ENCODE measurements at regions not wholly inside any gene's neighbourhood (a gene's known extent, or its start where the extent isn't known, plus 50 kb on each side); places are given as distances from the start of the nearest gene placed in this dataset.

- TF ChIP-seq ZNF488 (tag by site-specific recombination; IDR thresholded peaks at IDR 0.05) = no peak
- no peak for TF ChIP-seq TCF7L2 (IDR thresholded peaks at IDR 0.05; ENCODE audit: borderline replicate concordance, low read depth, low read length)
- TF ChIP-seq CTCF (tag by site-specific recombination; IDR thresholded peaks at IDR 0.05) = no peak
- TF ChIP-seq ZNF791 (tag by site-specific recombination; IDR thresholded peaks at IDR 0.05) = no peak
- TF ChIP-seq ZBTB17 (tag by site-specific recombination; IDR thresholded peaks at IDR 0.05) = no peak
- no peak for TF ChIP-seq ZNF660 (tag by site-specific recombination; IDR thresholded peaks at IDR 0.05)
- TF ChIP-seq REST (tag by site-specific recombination; IDR thresholded peaks at IDR 0.05) = no peak
- TF ChIP-seq ZBTB10 (tag by site-specific recombination; IDR thresholded peaks at IDR 0.05) = no peak
- no peak for TF ChIP-seq ZNF37A (tag by site-specific recombination; IDR thresholded peaks at IDR 0.05)
Measured at GRCh38 chr6:78565997-78566396, 301.4 kb upstream of the IRAK1BP1 start.

All from HEK293 (cell line).